Choroid plexus epithelial cell (primary cell): ENCODE measurements at regions not wholly inside any gene's neighbourhood (a gene's known extent, or its start where the extent isn't known, plus 50 kb on each side); places are given as distances from the start of the nearest gene placed in this dataset.

Experiments used
- DNase-seq: peaks from one replicate; pipeline ENCODE4 v3.0.0-alpha.2; 2010; ENCODE audit warnings: low read depth
- H3K4me3 ChIP-seq: 2 replicates; pipeline ENCODE4 v1.5.1; 2011; ENCODE audit warnings: low read depth, mild to moderate bottlenecking, control low read depth, low read length, moderate library complexity
- CTCF ChIP-seq: conservative IDR thresholded peaks from 2 replicates; pipeline ENCODE4 v1.5.1; 2011; ENCODE audit warnings: low read depth, mild to moderate bottlenecking, control low read depth, inconsistent platforms, low read length, moderate library complexity

- DNase-seq, result no peak
- H3K4me3 ChIP-seq, result no peak overlapping the region
- TF ChIP-seq CTCF, result no peak
These were observed 706.0 kb downstream of the MED13L start for GRCh38 chr12:115571446-115571845.

- TF ChIP-seq CTCF, result no peak
- DNase-seq, result no peak
- no peak overlapping the region for H3K4me3 ChIP-seq
These were observed 706.5 kb downstream of the MED13L start for GRCh38 chr12:115571027-115571426.

GRCh38 chr12:115570069-115570777 is 707.3 kb downstream of the MED13L start:
- H3K4me3 ChIP-seq, result peak overlapping the region; percentile 37
- DNase-seq, result peak; percentile 34
- no peak for TF ChIP-seq CTCF

- H3K4me3 ChIP-seq, result peak overlapping the region; percentile 37
- TF ChIP-seq CTCF, result peak; percentile 29
- DNase-seq, result peak; percentile 9
These were observed 708.0 kb downstream of the MED13L start for GRCh38 chr12:115569345-115570068.

- no peak for TF ChIP-seq CTCF
- no peak overlapping the region for H3K4me3 ChIP-seq
- DNase-seq, result no peak
These were observed 719.2 kb downstream of the MED13L start for GRCh38 chr12:115558281-115558680.

- TF ChIP-seq CTCF, result no peak
- no peak for DNase-seq
- H3K4me3 ChIP-seq, result no peak overlapping the region
These were observed 723.9 kb downstream of the MED13L start for GRCh38 chr12:115553622-115554021.
